ENCODE measurements at regions not wholly inside any gene's neighbourhood (a gene's known extent, or its start where the extent isn't known, plus 50 kb on each side); places are given as distances from the start of the nearest gene placed in this dataset.
A peak's percentile ranks its signal among the peaks of the same experiment; 100 is the strongest.
"Not testable (repeated sequence)": the region's sequence is repeated elsewhere in the genome, so short reads cannot be mapped to it uniquely, and the experiment has no call there.

- DNase-seq, result no peak
Measured at GRCh38 chr12:31217356-31218130, 108.4 kb downstream of the SINHCAF start.

DNA sequence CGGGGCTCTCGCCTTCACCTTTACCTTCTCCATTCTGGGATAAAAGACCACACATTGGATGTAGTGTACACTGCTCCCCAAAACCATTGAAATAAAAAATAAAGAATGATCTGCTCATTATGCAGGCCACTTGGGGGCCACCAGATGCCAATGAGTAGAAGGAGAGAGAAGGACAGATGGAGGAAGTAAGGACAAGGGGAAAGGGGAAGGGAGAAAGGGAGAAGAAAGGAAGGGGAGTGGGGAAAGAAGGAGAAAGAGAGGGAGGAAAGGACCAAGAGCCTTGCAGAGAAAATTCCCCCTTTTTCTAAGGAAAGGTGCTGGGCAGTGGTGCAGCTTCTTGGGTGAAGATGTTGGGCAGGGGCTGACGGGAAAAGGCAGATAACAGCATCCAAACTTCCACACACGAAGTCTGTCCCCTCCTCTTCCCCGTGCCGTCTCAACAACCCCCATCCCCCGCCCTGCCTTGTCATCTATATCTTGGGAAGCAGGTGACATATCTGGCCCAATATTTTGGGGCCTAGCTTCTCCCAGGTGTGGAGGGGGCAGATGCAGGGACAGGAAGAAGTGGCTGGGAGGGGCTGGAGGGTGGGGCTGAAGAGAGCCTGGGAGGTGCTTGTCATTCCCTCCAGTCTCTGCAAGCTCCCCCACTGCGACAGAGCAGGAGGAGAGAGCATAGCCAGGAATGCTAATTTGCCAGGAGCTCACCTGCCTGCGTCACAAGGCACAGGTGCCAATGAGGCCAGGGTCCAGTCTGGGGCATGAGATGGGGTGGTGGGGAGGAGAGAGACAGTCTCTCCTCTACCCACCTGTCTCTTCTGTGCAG lies 107.5 kb downstream of the SINHCAF start:
- no peak for DNase-seq

- no peak for DNase-seq
Measured at GRCh38 chr12:31219521-31219920, 106.4 kb downstream of the SINHCAF start.

- no peak for DNase-seq
Measured at GRCh38 chr12:31220061-31220460, 105.9 kb downstream of the SINHCAF start.

- no peak for DNase-seq
Measured at GRCh38 chr12:31220633-31221550, 105.1 kb downstream of the SINHCAF start.

- DNase-seq, result no peak
Measured at GRCh38 chr12:31221551-31221945, 104.4 kb downstream of the SINHCAF start.

DNA sequence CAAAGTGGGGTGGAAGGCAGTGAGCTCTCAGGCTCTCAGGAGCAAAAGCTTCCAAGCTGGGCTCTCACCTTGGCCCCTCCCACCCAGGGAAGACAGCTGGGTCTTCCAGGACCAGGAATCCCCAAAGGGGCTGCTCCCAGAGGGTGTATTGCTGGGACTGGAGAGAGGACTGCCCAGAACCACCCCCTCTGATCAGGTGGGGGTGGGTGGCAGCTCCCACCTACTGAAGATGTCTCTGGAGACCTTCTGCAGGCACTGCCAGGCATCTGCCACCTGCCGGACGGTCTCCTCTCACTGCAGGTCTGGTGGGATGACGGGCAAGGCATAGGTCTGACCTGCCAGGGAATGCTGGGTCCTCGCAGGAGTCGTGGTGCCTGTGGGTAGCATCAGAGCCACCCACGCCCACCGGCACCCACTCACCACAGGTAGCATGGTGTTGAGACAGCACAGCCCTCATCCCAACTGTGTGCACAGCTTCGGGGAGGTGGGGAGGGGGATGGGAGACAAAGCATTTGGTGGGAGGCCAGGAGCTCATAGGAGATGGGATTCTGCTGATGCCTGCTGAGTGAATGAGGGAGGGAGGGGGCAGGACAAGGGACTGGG lies 103.2 kb downstream of the SINHCAF start:
- no peak for DNase-seq

DNA sequence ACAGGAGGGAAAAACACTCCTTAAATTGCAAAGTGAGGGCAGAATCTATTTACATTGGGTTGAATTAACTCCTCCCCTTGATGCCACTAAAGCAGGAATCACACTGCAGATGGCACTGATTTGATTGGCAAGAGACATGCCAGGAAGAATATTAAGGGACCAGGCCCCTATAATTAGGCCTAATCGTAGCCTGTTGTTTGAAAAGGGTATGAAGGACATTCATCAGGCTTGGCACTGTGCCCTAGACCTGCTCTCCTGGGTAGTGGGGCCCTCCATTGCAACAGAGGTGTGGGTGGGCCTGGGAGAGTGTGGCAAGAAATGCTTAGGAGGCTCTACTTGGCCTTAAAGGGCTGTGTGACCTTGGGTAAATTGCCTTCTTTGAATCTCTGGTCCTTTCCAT lies 102.3 kb downstream of the SINHCAF start:
- DNase-seq, result not testable (repeated sequence)

DNA sequence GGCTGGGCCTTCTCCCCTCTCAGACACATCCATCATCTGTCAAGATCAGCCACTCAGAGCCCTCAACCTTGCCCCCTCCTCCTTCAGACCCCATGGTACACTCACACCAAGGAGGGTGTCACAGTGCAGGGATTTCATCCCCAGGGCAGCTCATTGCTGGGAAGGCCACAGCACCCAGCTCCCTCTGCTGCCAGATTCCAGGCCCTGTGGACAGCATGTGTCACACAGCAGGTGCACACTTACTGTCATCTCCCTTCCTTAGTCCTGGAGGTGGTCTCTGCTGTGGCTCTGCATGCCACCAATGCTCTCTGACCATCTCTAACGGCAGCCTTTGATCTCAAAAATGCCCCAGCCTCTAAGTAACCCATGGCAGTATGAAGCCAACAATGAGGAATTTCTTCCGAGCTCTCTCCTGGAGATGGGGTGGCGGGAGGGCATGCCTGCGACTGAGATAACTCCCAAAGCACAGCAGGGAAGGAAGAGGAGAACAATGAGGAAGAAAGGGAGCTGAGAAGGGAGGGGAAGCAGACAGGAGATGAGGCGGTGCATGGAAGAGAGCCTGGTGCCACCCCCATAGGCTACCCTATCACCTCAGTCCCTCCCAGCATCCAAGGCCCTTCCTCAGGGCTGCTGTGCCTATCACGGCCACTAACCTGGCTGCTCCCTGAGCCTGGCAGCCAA lies 101.0 kb downstream of the SINHCAF start:
- no peak for DNase-seq

DNA sequence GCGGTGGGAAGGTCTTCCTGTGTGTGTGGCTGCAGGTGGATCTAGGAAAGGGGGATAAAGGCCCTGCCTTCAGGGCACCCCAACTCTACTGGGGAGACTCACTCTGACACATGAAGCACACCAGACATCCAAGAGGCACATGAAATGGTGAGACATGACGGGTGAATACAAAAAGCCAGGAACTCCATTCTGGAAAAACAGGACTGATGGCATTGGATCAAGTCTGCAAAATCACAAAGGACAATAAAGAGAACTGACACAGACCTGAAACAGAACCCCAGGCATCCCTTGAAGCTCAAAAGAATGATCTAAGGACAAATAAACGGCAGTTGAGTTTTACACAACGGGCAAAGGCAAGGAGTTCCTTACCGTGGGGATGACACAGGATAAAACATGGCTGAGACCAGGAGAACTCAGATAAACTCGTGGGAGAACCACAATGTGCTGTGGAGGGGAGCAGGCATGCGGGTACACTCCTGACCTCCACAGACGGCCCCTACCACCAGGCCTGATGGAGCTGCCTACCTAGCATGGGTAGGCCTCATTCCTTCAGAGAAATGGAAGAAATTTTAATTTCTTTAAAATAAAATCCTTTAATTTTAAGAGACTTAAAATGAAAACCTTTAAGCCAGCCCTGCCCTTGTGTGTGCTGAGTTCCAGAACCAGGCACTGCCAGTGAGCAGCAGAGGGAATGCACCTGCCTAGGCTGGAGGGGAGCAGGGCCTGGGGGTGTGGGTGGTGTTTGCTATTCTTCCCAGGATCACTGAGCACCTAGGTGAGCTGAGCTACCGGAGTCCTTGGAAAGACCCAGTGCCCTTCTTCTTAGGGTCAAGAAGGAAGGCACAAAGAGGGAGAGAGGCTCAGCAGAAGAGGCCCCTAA lies 100.1 kb downstream of the SINHCAF start:
- DNase-seq, result no peak

DNA sequence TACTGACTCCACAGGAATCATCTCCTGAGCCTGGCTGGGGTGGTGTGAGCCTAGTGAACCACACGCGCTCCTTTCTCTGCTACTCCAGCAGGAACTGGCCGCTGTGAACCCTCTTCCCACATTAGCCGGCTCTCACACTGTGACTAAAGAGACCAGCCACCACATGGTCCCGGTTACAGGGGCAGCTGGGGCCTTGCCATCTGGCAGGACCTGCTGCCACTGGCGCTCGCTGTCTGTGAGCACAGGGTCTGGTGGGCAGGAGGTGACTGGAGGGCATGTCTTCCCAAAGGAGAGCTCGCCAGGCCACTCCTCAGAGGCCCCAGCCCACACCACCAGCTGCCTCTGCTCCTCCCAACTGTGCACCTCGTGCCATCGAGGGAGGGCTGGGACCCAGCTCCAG lies 99.3 kb downstream of the SINHCAF start:
- DNase-seq, result peak; percentile 71

GRCh38 chr12:31227401-31227981 lies 98.5 kb downstream of the SINHCAF start:
- DNase-seq, result no peak

DNA sequence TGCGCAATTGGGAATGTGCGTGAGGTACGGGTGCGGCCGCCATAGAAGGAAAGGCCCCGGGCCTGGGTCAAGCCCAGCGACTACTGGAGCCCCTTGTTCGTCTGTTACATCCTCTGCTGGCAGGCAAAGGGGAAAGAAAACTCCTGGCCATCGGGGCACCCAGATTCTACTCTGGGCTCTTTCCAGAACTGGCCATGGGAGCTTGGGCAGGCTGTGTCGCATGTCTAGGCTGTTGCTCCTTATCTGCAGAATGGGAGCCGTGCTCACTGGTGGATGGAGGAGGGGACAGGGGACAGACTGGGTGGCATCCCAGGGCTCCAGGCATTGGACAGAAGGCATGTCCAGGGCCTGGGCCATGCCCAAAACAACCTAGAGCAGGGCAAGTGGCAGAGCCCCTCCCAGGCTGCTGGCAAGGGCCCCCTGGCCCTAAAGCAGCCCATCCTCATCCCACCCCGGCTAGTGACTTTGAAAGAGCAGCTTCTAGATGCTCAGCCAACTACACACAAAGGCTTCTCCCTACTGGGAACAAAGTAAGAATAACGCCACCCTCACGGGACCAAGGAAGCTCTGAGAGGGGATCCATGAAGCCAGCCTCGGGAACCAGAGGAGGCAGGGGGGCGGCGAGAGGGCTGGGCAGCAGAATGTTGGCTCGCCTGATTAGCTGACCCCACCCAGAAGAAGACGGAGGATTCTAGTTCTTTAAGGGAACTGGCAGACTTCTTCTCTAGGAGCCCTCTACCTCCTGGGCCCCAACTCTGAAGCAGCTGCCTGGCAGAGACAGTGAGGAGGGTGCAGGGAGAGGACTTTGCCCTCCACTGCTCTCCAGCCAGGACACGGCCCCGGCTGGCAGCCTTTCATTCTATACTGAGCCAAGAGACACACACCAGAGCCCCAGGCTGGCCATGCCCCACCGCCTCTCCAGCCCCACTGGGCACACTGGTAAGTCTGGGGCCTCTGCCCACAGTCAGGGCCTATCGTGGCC lies 96.8 kb downstream of the SINHCAF start:
- no peak for DNase-seq

DNA sequence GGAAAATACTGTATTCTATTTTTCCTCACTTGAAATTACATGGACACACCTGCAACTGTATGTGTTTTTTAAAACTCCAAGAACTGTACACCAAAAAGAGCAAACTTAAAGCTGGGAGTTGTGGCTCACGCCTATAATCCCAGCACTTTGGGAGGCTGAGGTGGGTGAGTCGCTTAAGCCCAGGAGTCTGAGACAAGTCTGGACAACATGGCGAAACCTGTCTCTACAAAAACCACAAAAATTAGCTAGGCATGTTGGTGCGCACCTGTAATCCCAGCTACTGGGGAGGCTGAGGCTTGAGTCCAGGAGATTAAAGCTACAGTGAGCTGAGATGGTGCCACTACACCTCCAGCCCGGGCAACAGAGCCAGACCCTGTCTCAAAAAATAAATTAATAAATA lies 95.9 kb downstream of the SINHCAF start:
- no peak for DNase-seq

Measured in NCI-H1694 (cell line).